ENCODE measurements at regions not wholly inside any gene's neighbourhood (a gene's known extent, or its start where the extent isn't known, plus 50 kb on each side); places are given as distances from the start of the nearest gene placed in this dataset.

DNA sequence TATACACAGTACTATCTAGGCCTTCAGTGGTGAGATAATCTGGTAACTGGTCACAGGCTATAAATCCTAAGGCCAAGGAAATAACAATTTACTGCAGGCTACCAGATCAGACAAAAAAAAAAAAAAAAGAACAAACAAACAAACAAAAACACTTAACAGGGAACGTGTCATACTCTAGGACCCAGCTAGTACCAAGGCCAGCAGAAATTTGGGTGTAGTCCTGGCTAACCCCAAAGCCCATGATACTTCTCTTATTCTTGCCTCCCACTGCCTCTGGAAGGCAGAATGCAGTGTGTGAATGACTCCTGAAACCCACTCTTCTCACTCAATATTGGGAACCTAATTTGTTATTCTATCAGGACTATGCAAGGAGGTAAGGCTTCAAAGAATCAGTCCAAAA lies 53.7 kb upstream of the ST3GAL6 start:
- TF ChIP-seq EZH2 (optimal IDR thresholded peaks at IDR 0.05; ENCODE audit: low read depth, low read length) (no peak), EZH2phosphoT487 (IDR thresholded peaks at IDR 0.05; ENCODE audit: low read length) (no peak)
- TF ChIP-seq, protein P1, sequence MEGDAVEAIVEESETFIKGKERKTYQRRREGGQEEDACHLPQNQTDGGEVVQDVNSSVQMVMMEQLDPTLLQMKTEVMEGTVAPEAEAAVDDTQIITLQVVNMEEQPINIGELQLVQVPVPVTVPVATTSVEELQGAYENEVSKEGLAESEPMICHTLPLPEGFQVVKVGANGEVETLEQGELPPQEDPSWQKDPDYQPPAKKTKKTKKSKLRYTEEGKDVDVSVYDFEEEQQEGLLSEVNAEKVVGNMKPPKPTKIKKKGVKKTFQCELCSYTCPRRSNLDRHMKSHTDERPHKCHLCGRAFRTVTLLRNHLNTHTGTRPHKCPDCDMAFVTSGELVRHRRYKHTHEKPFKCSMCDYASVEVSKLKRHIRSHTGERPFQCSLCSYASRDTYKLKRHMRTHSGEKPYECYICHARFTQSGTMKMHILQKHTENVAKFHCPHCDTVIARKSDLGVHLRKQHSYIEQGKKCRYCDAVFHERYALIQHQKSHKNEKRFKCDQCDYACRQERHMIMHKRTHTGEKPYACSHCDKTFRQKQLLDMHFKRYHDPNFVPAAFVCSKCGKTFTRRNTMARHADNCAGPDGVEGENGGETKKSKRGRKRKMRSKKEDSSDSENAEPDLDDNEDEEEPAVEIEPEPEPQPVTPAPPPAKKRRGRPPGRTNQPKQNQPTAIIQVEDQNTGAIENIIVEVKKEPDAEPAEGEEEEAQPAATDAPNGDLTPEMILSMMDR (IDR thresholded peaks at IDR 0.05; ENCODE audit: low read length), result no peak

DNA sequence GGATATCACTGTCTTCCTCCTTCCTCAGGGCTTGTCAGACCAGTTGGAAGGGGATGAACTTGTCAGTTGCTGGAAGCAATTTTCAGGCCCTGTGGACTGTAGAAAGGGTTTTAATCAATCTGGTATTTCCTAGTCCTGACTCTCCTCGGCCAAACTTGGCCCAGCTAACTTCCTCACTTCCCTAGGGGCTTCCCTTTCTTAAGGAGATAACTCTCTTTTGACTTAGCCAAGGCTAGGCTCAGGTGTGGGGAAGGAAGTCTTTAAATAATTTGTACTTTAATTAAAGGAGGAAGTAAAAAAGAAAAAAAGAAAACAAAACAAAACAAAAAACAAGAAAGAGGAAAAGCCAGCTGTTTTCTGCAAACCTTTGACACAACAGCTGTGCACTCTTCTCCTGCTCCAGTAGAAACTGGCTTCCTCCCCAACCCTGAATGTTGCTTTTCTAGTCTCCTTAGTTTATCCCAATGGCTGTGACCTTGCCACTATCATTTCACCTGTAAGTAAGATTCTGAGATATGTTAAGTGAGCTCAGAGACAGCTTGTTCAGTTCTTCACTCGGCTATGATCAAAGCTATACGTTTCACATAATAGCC lies 53.0 kb upstream of the ST3GAL6 start:
- Histone ChIP-seq H3K27me3 (replicated peaks; ENCODE audit: insufficient read depth, low read length) (no peaks in the 10 kb centered on the region), H3K79me2 (ENCODE audit: low read length) (no peaks in the 10 kb centered on the region), H2AFZ (ENCODE audit: low read length) (no peak overlapping the region), H3K9ac (ENCODE audit: low read length) (no peak overlapping the region), H3K9me2 (replicated peaks; ENCODE audit: insufficient read depth, low read length) (no peaks in the 10 kb centered on the region), H3F3A (ENCODE audit: insufficient read depth, low read length) (no peaks in the 10 kb centered on the region), H3K4me2 (ENCODE audit: low read depth, low read length) (peak overlapping the region; percentile 21; the same call in 1 of the 2 replicates), H3K4me3 (ENCODE audit: low read length) (no peak overlapping the region), H3K36me3 (replicated peaks; ENCODE audit: insufficient read depth, low read length) (no peaks in the 10 kb centered on the region), H3K4me1 (ENCODE audit: low read length) (peaks cover 12% of the 10 kb centered on the region), H4K20me1 (ENCODE audit: insufficient read depth, low read length) (no peaks in the 10 kb centered on the region), H3K9me3 (replicated peaks; ENCODE audit: insufficient read depth, low read length) (no peaks in the 10 kb centered on the region), H3K27ac (ENCODE audit: low read length) (no peak overlapping the region)
- TF ChIP-seq EZH2 (optimal IDR thresholded peaks at IDR 0.05; ENCODE audit: low read depth, low read length), result no peak
- TF ChIP-seq, protein P1 (IDR thresholded peaks at IDR 0.05; ENCODE audit: low read length), result no peak
- no peak for TF ChIP-seq EZH2phosphoT487 (IDR thresholded peaks at IDR 0.05; ENCODE audit: low read length)
- DNase-seq, result no peak

More for the DNA sequence above, 53.7 kb upstream of the ST3GAL6 start:
- H3K9me2 ChIP-seq (replicated peaks; ENCODE audit: insufficient read depth, low read length), result no peaks in the 10 kb centered on the region
- no peak overlapping the region for H3K27ac ChIP-seq (ENCODE audit: low read length)
- H3K36me3 ChIP-seq (replicated peaks; ENCODE audit: insufficient read depth, low read length), result no peaks in the 10 kb centered on the region
- no peak for DNase-seq
- peaks cover 12% of the 10 kb centered on the region for H3K4me1 ChIP-seq (ENCODE audit: low read length)
- H3K79me2 ChIP-seq (ENCODE audit: low read length), result no peaks in the 10 kb centered on the region
- H4K20me1 ChIP-seq (ENCODE audit: insufficient read depth, low read length), result no peaks in the 10 kb centered on the region
- H3K9me3 ChIP-seq (replicated peaks; ENCODE audit: insufficient read depth, low read length), result no peaks in the 10 kb centered on the region
- no peak overlapping the region for H2AFZ ChIP-seq (ENCODE audit: low read length)
- H3F3A ChIP-seq (ENCODE audit: insufficient read depth, low read length), result no peaks in the 10 kb centered on the region
- H3K27me3 ChIP-seq (replicated peaks; ENCODE audit: insufficient read depth, low read length), result no peaks in the 10 kb centered on the region
- no peak overlapping the region for H3K9ac ChIP-seq (ENCODE audit: low read length)
- H3K4me3 ChIP-seq (ENCODE audit: low read length), result no peak overlapping the region
- H3K4me2 ChIP-seq (ENCODE audit: low read depth, low read length), result 0 out of 2 replicates have a peak overlapping the region, but pooled peaks have one; percentile 21

DNA sequence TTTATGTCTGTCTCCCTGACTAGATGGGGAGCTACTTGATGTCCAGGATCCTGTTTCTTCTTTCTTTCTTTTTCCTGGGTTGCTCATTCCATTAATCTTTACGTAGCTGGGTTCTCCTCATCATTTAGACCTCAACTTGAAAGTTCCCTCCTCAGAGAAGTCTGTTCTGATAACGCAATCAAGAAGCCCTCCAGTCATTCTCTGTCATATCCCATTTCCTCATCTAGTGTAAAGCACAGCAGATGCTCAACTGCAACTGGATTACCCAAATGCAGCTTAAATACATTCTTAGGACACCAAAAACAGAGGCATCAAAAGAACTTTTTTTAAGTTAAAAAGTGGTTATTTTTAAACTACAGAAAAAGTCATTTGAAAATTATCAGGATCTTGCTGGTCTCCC lies 51.7 kb upstream of the ST3GAL6 start:
- no peaks in the 10 kb centered on the region for H3F3A ChIP-seq (ENCODE audit: insufficient read depth, low read length)
- no peak for DNase-seq

More for the DNA sequence above, 51.7 kb upstream of the ST3GAL6 start:
- no peak overlapping the region for H3K27ac ChIP-seq (ENCODE audit: low read length)
- no peaks in the 10 kb centered on the region for H3K79me2 ChIP-seq (ENCODE audit: low read length)
- H3K36me3 ChIP-seq (replicated peaks; ENCODE audit: insufficient read depth, low read length), result no peaks in the 10 kb centered on the region
- no peaks in the 10 kb centered on the region for H4K20me1 ChIP-seq (ENCODE audit: insufficient read depth, low read length)
- H3K9me2 ChIP-seq (replicated peaks; ENCODE audit: insufficient read depth, low read length), result no peaks in the 10 kb centered on the region
- no peak overlapping the region for H3K4me2 ChIP-seq (ENCODE audit: low read depth, low read length)
- H3K4me3 ChIP-seq (ENCODE audit: low read length), result no peak overlapping the region
- no peaks in the 10 kb centered on the region for H3K9me3 ChIP-seq (replicated peaks; ENCODE audit: insufficient read depth, low read length)
- H3K27me3 ChIP-seq (replicated peaks; ENCODE audit: insufficient read depth, low read length), result no peaks in the 10 kb centered on the region
- H2AFZ ChIP-seq (ENCODE audit: low read length), result no peak overlapping the region
- no peak overlapping the region for H3K9ac ChIP-seq (ENCODE audit: low read length)
- H3K4me1 ChIP-seq (ENCODE audit: low read length), result peaks cover 12% of the 10 kb centered on the region
- TF ChIP-seq EZH2phosphoT487 (IDR thresholded peaks at IDR 0.05; ENCODE audit: low read length) (no peak), EZH2 (optimal IDR thresholded peaks at IDR 0.05; ENCODE audit: low read depth, low read length) (no peak)
- TF ChIP-seq, protein P1 (IDR thresholded peaks at IDR 0.05; ENCODE audit: low read length), result no peak
